HG03139 (cell line): ENCODE measurements at regions not wholly inside any gene's neighbourhood (a gene's known extent, or its start where the extent isn't known, plus 50 kb on each side); places are given as distances from the start of the nearest gene placed in this dataset.
"Not testable (repeated sequence)": the region's sequence is repeated elsewhere in the genome, so short reads cannot be mapped to it uniquely, and the experiment has no call there.

Experiments
- ATAC-seq: cut with Tn5 transposase; IDR thresholded peaks from one replicate; pipeline ENCODE4 v1.9.1; 2021; ENCODE audit not compliant: unreplicated experiment

- no peak for ATAC-seq
Observed at GRCh38 chr10:53440601-53441000, 668.0 kb upstream of the MBL2 start.

- not testable (repeated sequence) for ATAC-seq
Observed at GRCh38 chr10:53439075-53439474, 666.5 kb upstream of the MBL2 start.

DNA sequence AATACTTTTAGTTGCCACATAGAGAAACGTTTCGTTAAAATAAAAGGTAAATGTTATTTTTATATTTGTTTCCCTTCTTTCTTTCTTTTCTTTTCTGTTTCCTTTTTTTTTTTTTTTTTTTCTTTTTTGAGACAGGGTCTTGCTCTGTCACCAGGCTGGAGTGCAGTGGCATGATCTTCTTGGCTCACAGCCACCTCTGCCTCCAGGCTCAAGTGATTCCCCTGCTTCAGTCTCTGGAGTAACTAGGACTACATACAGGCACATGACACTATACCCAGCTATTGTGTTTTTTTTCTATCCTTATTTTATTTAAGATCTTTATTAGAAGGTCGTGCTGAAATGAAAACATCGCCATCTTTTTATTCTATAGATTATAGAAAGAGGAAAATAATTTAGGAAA, 661.8 kb upstream of the MBL2 start:
- ATAC-seq, result no peak

DNA sequence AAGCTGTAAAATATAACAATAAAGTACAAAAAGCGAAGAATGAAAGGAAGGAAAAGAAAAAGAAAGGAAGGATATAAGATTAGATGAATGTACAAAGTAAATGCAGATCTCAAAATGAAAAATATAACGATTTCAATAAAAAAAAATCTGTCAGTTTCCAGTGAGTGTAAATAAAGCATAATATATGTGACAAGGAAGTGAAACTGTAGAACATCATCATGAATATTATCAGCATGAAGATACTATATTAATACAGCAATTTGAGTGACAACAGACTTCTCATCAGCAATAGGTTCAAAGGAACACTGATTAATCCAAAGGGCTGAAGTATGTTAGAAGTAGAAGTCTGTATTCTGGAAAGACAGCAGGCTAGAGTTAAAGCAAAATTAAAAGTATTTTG, 659.5 kb upstream of the MBL2 start:
- ATAC-seq, result no peak

GRCh38 chr10:53430974-53431373, 658.4 kb upstream of the MBL2 start:
- ATAC-seq, result no peak

DNA sequence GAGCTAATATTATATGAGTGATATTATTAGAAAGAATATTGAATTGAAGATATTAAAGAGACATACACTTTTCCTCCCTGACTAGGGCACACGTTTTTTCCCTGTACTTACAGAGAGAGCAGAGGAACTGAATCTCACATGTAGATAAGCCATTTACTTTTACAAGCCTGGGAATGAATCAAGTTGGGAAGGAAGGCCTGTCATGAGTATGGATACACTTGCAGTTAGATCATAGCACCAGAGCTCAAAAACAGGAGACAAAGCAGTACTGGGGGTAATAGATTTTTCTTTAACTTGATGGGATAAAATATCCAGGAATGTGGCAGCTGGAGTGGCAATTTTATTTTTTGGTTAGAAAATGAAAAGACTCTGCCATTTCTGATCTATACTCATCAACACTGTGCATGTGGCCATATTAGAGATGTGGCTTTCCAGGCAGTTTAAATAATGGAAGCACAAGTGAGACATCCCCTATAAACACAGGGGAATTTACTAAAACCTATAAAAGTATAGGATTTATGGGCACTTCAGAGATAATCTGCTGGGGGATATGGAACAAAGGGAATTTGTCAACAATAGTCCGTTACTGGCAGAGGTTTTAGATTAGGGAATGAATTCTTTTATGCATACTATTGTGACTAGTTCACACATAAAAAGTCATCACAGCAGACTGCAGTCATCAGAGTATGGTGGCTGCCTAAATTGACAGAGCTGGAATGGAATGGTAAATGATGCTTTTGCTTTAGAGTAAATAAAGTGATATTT, 657.7 kb upstream of the MBL2 start:
- ATAC-seq, result no peak

DNA sequence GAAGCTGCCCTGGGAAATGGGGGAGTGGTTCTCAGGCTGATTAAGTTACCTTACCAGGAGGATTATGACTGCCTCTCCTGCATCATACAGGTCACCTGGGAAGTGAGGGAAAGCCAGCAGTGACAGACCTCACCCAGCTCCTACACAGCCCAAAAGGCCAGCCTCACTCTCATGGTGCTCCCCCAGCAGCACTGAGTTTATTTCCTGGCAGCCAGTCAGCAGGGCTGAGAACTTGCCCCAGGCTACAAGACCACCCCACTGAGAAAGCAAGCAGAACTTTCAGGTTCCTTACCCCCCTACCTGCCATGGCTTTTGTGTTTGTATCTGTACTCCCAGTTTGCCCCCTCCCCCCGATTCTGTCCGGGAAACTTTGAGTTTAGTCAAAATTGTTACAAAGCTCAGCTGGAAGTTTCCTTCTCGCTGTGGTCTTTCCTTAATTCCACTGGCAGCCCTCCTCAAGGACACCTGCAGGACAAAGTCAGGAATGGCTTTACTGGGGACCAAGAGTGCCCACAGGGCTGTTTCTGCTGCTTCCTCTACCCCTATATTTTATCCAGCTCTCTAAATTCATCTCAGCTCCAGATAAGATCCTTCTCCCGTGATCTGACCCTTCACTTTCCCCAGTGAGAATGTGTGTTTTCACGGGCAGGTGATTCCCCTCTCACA, 649.8 kb upstream of the MBL2 start:
- no peak for ATAC-seq

- no peak for ATAC-seq
Observed at GRCh38 chr10:53412651-53413050, 640.1 kb upstream of the MBL2 start.

DNA sequence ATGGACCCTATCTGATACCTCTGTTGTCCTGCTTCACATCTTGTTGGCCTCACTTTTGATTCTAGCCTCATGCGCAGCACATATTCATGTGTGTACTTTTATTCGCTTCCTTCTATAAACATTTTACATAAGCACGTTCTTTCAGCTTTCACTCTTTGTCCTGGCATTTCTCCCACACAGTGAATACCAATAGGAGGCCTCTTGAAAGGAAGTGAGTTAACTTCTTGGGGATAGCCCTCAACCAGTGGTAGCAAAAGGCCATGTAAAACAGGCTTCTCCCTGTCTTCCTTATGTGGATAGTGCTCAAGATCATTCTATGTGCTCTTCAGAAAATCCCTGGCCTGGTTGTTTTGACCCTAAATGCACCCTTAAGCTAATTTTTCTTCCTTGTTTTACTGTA, 633.9 kb upstream of the MBL2 start:
- ATAC-seq, result no peak

- ATAC-seq, result no peak
Observed at GRCh38 chr10:53403688-53404087, 631.1 kb upstream of the MBL2 start.

DNA sequence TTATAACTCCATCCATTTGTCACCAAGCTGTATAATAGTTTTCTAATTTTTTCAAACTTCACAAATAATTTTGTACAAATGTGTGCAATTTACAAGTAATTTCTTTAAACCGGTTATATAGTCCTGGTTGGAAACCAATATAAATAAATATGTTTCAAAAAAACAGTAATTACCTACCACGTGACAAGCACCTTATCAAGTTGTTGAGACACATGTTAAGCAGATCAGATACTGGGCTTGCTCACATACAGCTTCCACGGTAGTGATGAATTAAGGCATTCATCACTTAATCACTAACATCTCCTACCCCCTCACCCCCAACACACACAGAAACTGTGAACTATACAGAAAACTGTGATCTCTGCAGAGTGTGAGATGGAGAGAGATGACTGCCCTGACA, 630.0 kb upstream of the MBL2 start:
- ATAC-seq, result no peak

DNA sequence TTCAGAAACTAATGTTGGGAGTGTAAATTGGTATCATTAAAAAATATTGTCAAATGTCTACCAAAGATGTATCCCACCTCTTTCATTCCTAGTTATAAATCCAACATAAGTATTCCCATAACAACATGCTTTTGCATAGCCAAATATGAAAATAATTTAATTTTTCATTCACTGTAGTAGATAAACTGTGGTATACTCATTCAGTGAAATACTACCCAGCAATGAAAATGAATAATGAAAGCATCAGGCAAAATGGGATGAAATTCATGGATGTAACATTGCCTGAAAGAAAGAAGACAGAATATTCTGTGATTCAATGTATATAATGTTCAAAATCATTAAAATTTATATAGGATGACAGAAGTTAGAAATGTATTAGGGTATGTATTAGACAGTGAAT, 629.0 kb upstream of the MBL2 start:
- ATAC-seq, result no peak

DNA sequence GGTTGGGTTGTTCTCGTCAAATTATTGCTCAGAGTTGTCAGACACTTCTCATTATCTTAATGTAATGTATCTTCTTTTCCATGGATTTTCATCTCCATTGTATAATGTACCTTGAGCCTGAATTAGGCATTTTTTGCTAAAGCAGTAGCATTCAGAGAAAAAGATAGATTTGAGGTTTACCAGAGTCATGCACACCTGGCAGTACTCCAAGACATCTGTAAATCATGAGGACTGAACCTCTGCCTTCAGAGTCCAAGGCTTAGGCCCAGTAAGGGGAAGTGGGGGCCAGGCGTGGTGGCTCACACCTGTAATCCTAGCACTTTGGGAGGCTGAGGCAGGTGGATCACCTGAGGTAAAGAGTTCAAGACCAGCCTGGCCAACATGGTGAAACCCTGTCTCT, 624.3 kb upstream of the MBL2 start:
- no peak for ATAC-seq

- no peak for ATAC-seq
Observed at GRCh38 chr10:53395449-53395848, 622.9 kb upstream of the MBL2 start.

GRCh38 chr10:53387562-53387961, 615.0 kb upstream of the MBL2 start:
- ATAC-seq, result no peak

GRCh38 chr10:53382543-53382942, 610.0 kb upstream of the MBL2 start:
- ATAC-seq, result no peak

DNA sequence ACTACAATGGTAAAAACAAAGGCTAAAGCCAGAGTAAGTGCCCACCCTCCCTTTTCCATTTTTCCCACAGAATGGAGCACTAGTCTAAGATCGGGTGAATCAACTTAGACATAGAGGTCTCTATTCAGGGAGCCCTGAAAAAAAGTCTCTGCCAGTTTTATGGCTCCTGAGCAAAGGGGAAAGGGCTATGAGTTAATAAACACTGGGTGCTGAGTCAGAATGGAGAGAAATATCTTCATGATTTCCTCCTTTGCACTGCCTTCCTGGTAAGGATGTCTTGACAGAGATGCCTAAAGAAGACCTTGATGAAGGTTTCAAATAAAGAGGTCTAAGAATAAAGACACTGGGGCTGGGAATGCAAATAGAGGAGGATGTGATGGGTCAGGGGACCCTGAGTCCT, 607.4 kb upstream of the MBL2 start:
- no peak for ATAC-seq

GRCh38 chr10:53370347-53370746, 597.8 kb upstream of the MBL2 start:
- ATAC-seq, result no peak

- no peak for ATAC-seq
Observed at GRCh38 chr10:53361936-53362335, 589.4 kb upstream of the MBL2 start.

- no peak for ATAC-seq
Observed at GRCh38 chr10:53361281-53361680, 588.7 kb upstream of the MBL2 start.

DNA sequence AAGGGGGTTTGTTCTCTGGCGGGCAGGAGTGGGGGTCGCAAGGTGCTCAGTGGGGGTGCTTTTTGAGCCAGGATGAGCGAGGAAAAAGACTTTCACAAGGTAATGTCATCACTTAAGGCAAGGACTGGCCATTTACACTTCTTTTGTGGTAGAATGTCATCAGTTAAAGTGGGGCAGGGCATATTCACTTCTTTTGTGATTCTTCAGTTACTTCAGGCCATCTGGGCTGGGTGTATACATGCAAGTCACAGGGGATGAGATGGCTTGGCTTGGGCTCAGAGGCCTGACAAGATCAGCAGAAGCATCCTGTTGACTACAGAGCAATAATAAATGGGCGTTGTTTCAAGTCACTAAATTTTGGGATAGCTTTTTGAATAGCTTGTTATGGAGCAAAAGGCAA, 586.4 kb upstream of the MBL2 start:
- not testable (repeated sequence) for ATAC-seq

DNA sequence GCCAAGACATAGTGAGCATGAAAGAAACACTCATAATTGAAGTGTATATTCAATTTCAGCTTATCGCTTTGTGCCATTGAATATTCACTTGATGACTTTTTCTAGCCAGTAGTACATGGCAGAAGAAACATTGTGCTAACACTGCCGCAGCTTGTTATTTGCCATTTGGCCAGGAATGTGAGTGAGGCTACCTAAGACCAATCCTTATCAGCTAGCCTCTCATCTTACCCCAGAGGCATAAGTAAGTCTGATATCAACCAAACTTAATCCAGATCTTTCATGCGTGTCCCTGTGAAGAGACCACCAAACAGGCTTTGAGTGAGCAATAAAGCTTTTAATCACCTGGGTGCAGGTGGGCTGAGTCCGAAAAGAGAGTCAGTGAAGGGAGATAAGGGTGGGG, 586.0 kb upstream of the MBL2 start:
- ATAC-seq, result no peak

GRCh38 chr10:53357587-53357986, 585.0 kb upstream of the MBL2 start:
- ATAC-seq, result no peak
